Hepatocyte (in vitro differentiated cells): ENCODE measurements at regions not wholly inside any gene's neighbourhood (a gene's known extent, or its start where the extent isn't known, plus 50 kb on each side); places are given as distances from the start of the nearest gene placed in this dataset.

ENCODE experiments used
- DNase-seq: peaks from one replicate; pipeline ENCODE4 v3.0.0-alpha.2; 2016; ENCODE audit warnings: low spot score
- H2AFZ ChIP-seq: fragments of 200-600 bp; sonication (generic); 2 replicates; pipeline ENCODE4 v1.6.0; 2016; ENCODE audit warnings: antibody characterized with exemption, mild to moderate bottlenecking
- H3K27ac ChIP-seq: fragments of 200-600 bp; sonication (generic); 2 replicates; pipeline ENCODE4 v1.5.1; 2016; ENCODE audit warnings: mild to moderate bottlenecking
- H3K27me3 ChIP-seq: fragments of 200-600 bp; sonication (generic); 2 replicates; pipeline ENCODE4 v1.6.1; 2016
- H3K36me3 ChIP-seq: fragments of 200-600 bp; sonication (generic); replicated peaks from 2 replicates; pipeline ENCODE4 v1.5.1; 2016; ENCODE audit warnings: low read depth; ENCODE audit not compliant: insufficient read depth
- H3K4me1 ChIP-seq: fragments of 200-600 bp; sonication (generic); 2 replicates; pipeline ENCODE4 v1.5.1; 2016; ENCODE audit warnings: mild to moderate bottlenecking, moderate library complexity; ENCODE audit not compliant: insufficient read depth
- H3K4me2 ChIP-seq: fragments of 200-600 bp; sonication (generic); 2 replicates; pipeline ENCODE4 v1.6.0; 2016
- H3K4me3 ChIP-seq: fragments of 200-600 bp; sonication (generic); 2 replicates; pipeline ENCODE4 v1.5.1; 2016; ENCODE audit warnings: mild to moderate bottlenecking
- H3K79me2 ChIP-seq: fragments of 200-600 bp; sonication (generic); 2 replicates; pipeline ENCODE4 v1.6.0; 2017; ENCODE audit warnings: mild to moderate bottlenecking
- H3K9me2 ChIP-seq: fragments of 200-600 bp; sonication (generic); replicated peaks from 2 replicates; pipeline ENCODE4 v1.6.0; 2017; ENCODE audit warnings: mild to moderate bottlenecking; ENCODE audit not compliant: insufficient read depth
- H3K9me3 ChIP-seq: fragments of 200-600 bp; sonication (generic); 2 replicates; pipeline ENCODE4 v1.5.1; 2016; ENCODE audit warnings: low read depth, mild to moderate bottlenecking
- H4K20me1 ChIP-seq: fragments of 200-600 bp; sonication (generic); 2 replicates; pipeline ENCODE4 v1.6.0; 2016; ENCODE audit warnings: mild to moderate bottlenecking; ENCODE audit not compliant: insufficient read depth, poor library complexity, severe bottlenecking
- CTCF ChIP-seq: fragments of 200-600 bp; sonication (generic); IDR thresholded peaks from 2 replicates; pipeline ENCODE4 v1.5.1; 2016; ENCODE audit warnings: antibody characterized with exemption, mild to moderate bottlenecking; ENCODE audit not compliant: poor library complexity
- EZH2 ChIP-seq: fragments of 200-600 bp; sonication (generic); IDR thresholded peaks from 2 replicates; pipeline ENCODE4 v1.6.1; 2016; ENCODE audit warnings: antibody characterized with exemption, mild to moderate bottlenecking, borderline replicate concordance
- EZH2phosphoT487 ChIP-seq: fragments of 200-600 bp; sonication (generic); IDR thresholded peaks from one replicate; pipeline ENCODE4 v1.6.1; 2018; ENCODE audit warnings: antibody characterized with exemption, mild to moderate bottlenecking, low read depth, moderate library complexity; ENCODE audit not compliant: unreplicated experiment, severe bottlenecking
- WGBS: methylation state at CpG from one replicate; pipeline ENCODE4 v1.1.6; 2016; ENCODE audit warnings: low lambda C conversion rate; ENCODE audit errors: missing lambda C conversion rate; 5-methylcytosine and 5-hydroxymethylcytosine counted together

DNA sequence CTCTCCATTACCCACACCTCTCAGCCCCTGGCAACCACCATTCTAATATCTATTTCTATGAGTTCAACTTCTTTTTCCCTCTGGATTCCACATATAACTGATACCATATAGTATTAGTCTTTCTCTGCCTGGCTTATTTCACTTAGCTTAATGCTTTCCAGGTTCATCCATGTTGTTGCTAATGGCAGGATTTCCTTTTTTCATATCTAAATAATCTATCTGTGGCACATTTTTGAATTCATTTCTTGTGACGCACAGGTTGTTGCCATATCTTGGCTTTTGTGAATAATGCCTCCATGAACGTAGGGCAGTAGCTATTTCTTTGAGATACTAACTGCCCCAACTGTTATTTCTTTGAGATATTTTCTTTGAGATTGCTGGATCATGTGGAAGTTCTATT, 235.6 kb downstream of the SPRY2 start:
- no peak for DNase-seq
- no peak overlapping the region for H3K4me2 ChIP-seq
- no peak overlapping the region for H3K4me3 ChIP-seq
- H3K27me3 ChIP-seq = no peaks in the 10 kb centered on the region
- H3K79me2 ChIP-seq = no peaks in the 10 kb centered on the region
- no peaks in the 10 kb centered on the region for H3K9me2 ChIP-seq
- H3K27ac ChIP-seq = no peak overlapping the region
- H3K4me1 ChIP-seq = no peaks in the 10 kb centered on the region
- no peak overlapping the region for H2AFZ ChIP-seq
- H4K20me1 ChIP-seq = no peaks in the 10 kb centered on the region
- TF ChIP-seq CTCF (no peak), EZH2 (no peak), EZH2phosphoT487 (no peak)
- 93% methylated on average over 2 of the region's 2 CpGs for WGBS
- no peaks in the 10 kb centered on the region for H3K9me3 ChIP-seq
- no peaks in the 10 kb centered on the region for H3K36me3 ChIP-seq

DNA sequence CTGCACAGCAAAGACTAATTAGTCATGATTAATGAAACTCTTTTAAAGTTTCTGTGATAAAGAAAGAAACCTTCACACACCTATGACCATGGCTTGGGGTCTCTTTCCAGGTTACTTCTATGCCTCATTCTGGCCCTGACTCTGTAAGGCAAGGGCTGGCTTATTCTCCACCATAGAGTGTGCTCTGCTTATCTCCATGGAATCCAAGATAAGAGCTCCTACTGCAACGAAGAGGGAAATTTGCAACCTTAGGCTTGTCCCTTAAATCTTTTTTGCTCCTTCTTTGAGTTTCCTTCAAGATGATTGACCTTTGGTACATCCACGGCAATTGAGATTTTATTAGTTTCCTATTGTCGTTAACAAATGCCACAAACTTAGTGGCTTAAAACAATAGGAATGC, 239.9 kb downstream of the SPRY2 start:
- Histone ChIP-seq H3K4me3 (no peak overlapping the region), H3K79me2 (no peaks in the 10 kb centered on the region), H3K27me3 (no peaks in the 10 kb centered on the region), H3K4me1 (no peaks in the 10 kb centered on the region), H3K36me3 (no peaks in the 10 kb centered on the region), H3K9me3 (no peaks in the 10 kb centered on the region), H3K27ac (no peak overlapping the region), H2AFZ (no peak overlapping the region), H3K9me2 (no peaks in the 10 kb centered on the region), H4K20me1 (no peaks in the 10 kb centered on the region), H3K4me2 (no peak overlapping the region)
- 35% methylated on average over 3 of the region's 3 CpGs for WGBS
- peak; percentile 10 for DNase-seq
- TF ChIP-seq CTCF = no peak
- no peak for TF ChIP-seq EZH2phosphoT487
- TF ChIP-seq EZH2 = no peak

GRCh38 chr13:80100636-80101035, 240.3 kb downstream of the SPRY2 start:
- Histone ChIP-seq H3K4me3 (no peak overlapping the region), H3K27ac (no peak overlapping the region), H3K36me3 (no peaks in the 10 kb centered on the region), H3K9me3 (no peaks in the 10 kb centered on the region), H2AFZ (no peak overlapping the region), H3K4me2 (no peak overlapping the region), H3K9me2 (no peaks in the 10 kb centered on the region), H3K27me3 (no peaks in the 10 kb centered on the region), H3K79me2 (no peaks in the 10 kb centered on the region), H3K4me1 (no peaks in the 10 kb centered on the region), H4K20me1 (no peaks in the 10 kb centered on the region)
- TF ChIP-seq EZH2phosphoT487 (no peak), EZH2 (no peak), CTCF (no peak)
- WGBS = 97% methylated on average over 2 of the region's 2 CpGs
- DNase-seq = no peak

DNA sequence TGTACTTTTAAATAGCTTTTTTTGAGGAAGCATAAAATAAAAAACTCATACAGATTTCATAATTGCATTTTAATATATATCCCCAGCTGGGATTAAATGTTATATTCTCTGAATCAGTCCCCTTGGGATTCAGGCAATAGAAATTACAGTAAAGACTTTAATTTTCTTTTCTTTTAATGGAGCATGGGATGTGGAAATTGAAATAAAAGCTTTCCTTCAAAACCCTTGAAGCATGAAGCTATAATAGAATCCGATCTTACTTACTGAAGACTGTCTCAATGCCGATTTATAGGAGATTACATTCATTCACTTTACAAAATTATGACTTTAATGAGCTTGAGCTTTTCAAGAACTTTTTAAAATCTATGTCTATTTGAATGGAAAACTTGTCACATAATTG, 243.4 kb downstream of the SPRY2 start:
- Histone ChIP-seq H4K20me1 (no peaks in the 10 kb centered on the region), H3K27ac (no peak overlapping the region), H3K36me3 (no peaks in the 10 kb centered on the region), H3K4me1 (no peaks in the 10 kb centered on the region), H3K4me2 (no peak overlapping the region), H3K9me2 (no peaks in the 10 kb centered on the region), H2AFZ (no peak overlapping the region), H3K79me2 (no peaks in the 10 kb centered on the region), H3K9me3 (no peaks in the 10 kb centered on the region), H3K27me3 (no peaks in the 10 kb centered on the region), H3K4me3 (no peak overlapping the region)
- WGBS = 95% methylated on average over 2 of the region's 2 CpGs
- no peak for DNase-seq
- no peak for TF ChIP-seq EZH2
- TF ChIP-seq EZH2phosphoT487 = no peak
- no peak for TF ChIP-seq CTCF
